GM23248 (cell line): ENCODE measurements at regions not wholly inside any gene's neighbourhood (a gene's known extent, or its start where the extent isn't known, plus 50 kb on each side); places are given as distances from the start of the nearest gene placed in this dataset.

ENCODE experiments used
- EZH2 ChIP-seq: fragments of 200-600 bp; sonication (generic); IDR thresholded peaks from 2 replicates; pipeline ENCODE4 v1.6.1; 2018; ENCODE audit warnings: antibody characterized with exemption, mild to moderate bottlenecking; ENCODE audit not compliant: insufficient read depth, poor library complexity, severe bottlenecking
- EZH2phosphoT487 ChIP-seq: fragments of 200-600 bp; sonication (generic); IDR thresholded peaks from 2 replicates; pipeline ENCODE4 v1.6.1; 2018; ENCODE audit warnings: antibody characterized with exemption, moderate library complexity, mild to moderate bottlenecking, low read depth; ENCODE audit not compliant: insufficient read depth

DNA sequence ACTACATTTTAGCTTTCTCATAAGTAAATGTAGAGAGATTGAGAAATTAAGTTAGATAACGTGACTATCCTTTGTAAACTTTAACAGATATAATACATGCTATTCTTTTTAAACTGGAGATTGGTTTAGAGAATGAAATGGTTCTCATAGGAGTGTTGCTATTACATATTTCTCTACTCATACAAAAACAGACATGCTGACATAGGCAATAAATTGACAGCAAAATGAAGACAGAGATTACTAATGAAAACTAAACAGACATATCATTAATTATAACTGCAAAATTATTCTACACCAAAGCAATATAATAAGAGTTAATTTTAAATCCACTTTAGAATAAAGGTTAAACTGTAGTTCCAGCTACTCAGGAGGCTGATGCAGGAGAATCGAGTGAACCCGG, 227.6 kb downstream of the CBLN2 start:
- TF ChIP-seq EZH2phosphoT487 (no peak), EZH2 (no peak)
